A673 (cell line): ENCODE measurements at regions not wholly inside any gene's neighbourhood (a gene's known extent, or its start where the extent isn't known, plus 50 kb on each side); places are given as distances from the start of the nearest gene placed in this dataset.

ENCODE experiments used
- CTCF ChIP-seq: fragments of 300-800, 200-600 bp; sonication (generic); conservative IDR thresholded peaks from 2 replicates; pipeline ENCODE4 v1.5.1; 2017; ENCODE audit warnings: low read depth, mild to moderate bottlenecking, antibody characterized with exemption, low read length, moderate library complexity, mixed read lengths
- EZH2 ChIP-seq: fragments of 200-600 bp; sonication (generic); IDR thresholded peaks from 2 replicates; pipeline ENCODE4 v1.6.1; 2017; ENCODE audit warnings: borderline replicate concordance, low read depth, mild to moderate bottlenecking, mixed read lengths, antibody characterized with exemption, low read length; ENCODE audit not compliant: poor library complexity, severe bottlenecking

- TF ChIP-seq EZH2: no peak
- no peak for TF ChIP-seq CTCF
Observed at GRCh38 chr12:87760943-87761342, 268.3 kb downstream of the C12orf50 start.
